HepG2 (cell line): ENCODE measurements at regions not wholly inside any gene's neighbourhood (a gene's known extent, or its start where the extent isn't known, plus 50 kb on each side); places are given as distances from the start of the nearest gene placed in this dataset.

Source experiments
- ATF3 ChIP-seq: sonication (generic); formaldehyde crosslinking; IDR thresholded peaks from 2 replicates; pipeline ENCODE4 v1.4.0; 2020; ENCODE audit warnings: missing genetic modification reagents
- BHLHE40 ChIP-seq: IDR thresholded peaks from 2 replicates; pipeline ENCODE4 v1.6.1; 2011; ENCODE audit warnings: low read length, improper control_type of control experiment
- E2F5 ChIP-seq: sonication (generic); formaldehyde crosslinking; conservative IDR thresholded peaks from 2 replicates; pipeline ENCODE4 v1.4.0; 2020; ENCODE audit warnings: missing genetic modification reagents
- FOXO1 ChIP-seq: sonication (generic); formaldehyde crosslinking; IDR thresholded peaks from 2 replicates; pipeline ENCODE4 v1.4.0; 2020; ENCODE audit warnings: missing genetic modification reagents
- JUN ChIP-seq: sonication (generic); formaldehyde crosslinking; IDR thresholded peaks from 2 replicates; pipeline ENCODE4 v1.4.0; 2020; ENCODE audit warnings: mild to moderate bottlenecking, missing genetic modification reagents
- NR1H2 ChIP-seq: sonication (generic); formaldehyde crosslinking; IDR thresholded peaks from 2 replicates; pipeline ENCODE4 v1.8.1; 2022; ENCODE audit warnings: low read depth, missing genetic modification reagents, borderline replicate concordance
- POLR2A ChIP-seq, 2 experiments: IDR thresholded peaks; 2 replicates each; pipeline ENCODE4 v1.6.1; 2011; ENCODE audit warnings: low read depth in 2 of 2, low read length in 2 of 2, mild to moderate bottlenecking in 1 of 2, moderate library complexity in 1 of 2; ENCODE audit not compliant: insufficient read depth in 1 of 2
- RNF2 ChIP-seq: fragments of 450-650 bp; conservative IDR thresholded peaks from 2 replicates; pipeline ENCODE4 v1.6.1; 2016; ENCODE audit warnings: low read depth
- U2AF2 ChIP-seq: fragments of 200-400 bp; formaldehyde crosslinking; IDR thresholded peaks from 2 replicates; pipeline ENCODE4 v1.6.1; 2017; ENCODE audit warnings: low read depth, mild to moderate bottlenecking, low read length
- ZNF441 ChIP-seq: sonication (generic); formaldehyde crosslinking; IDR thresholded peaks from 2 replicates; pipeline ENCODE4 v1.7.0; 2021; ENCODE audit warnings: missing genetic modification reagents, borderline replicate concordance
- ZNF556 ChIP-seq: sonication (generic); formaldehyde crosslinking; IDR thresholded peaks from 2 replicates; pipeline ENCODE4 v1.4.0; 2020; ENCODE audit warnings: mild to moderate bottlenecking, missing genetic modification reagents, borderline replicate concordance
- ZNF580 ChIP-seq: IDR thresholded peaks from 2 replicates; pipeline ENCODE4 v1.6.1; 2016; ENCODE audit warnings: low read depth, borderline replicate concordance
- ZNF773 ChIP-seq: sonication (generic); formaldehyde crosslinking; IDR thresholded peaks from 2 replicates; pipeline ENCODE4 v1.4.0; 2020; ENCODE audit warnings: missing genetic modification reagents, borderline replicate concordance

- TF ChIP-seq ZNF441 (CRISPR knock-in tag) = no peak
- no peak for TF ChIP-seq ZNF556 (CRISPR knock-in tag)
- TF ChIP-seq RNF2 = no peak
- TF ChIP-seq FOXO1 = no peak
- TF ChIP-seq U2AF2 = no peak
- TF ChIP-seq ZNF580 (CRISPR knock-in tag) = no peak
- no peak for TF ChIP-seq NR1H2 (CRISPR knock-in tag)
- TF ChIP-seq POLR2A (IDR thresholded peaks at IDR 0.05; ENCODE audit: insufficient read depth in 1 of 2, low read depth in 2 of 2, low read length in 2 of 2) = no peak
- no peak for TF ChIP-seq ATF3
- TF ChIP-seq JUN (CRISPR knock-in tag) = no peak
- TF ChIP-seq E2F5 (CRISPR knock-in tag) = no peak
- no peak for TF ChIP-seq ZNF773
- TF ChIP-seq BHLHE40 = no peak
These were observed 122.0 kb downstream of the ELAPOR2 start for GRCh38 chr7:86937363-86937878.
